HEK293T (cell line): ENCODE measurements at regions not wholly inside any gene's neighbourhood (a gene's known extent, or its start where the extent isn't known, plus 50 kb on each side); places are given as distances from the start of the nearest gene placed in this dataset.

Experiments used
- FOXK2 ChIP-seq: fragments of 450-650 bp; IDR thresholded peaks from 2 replicates; pipeline ENCODE4 v1.6.1; 2016; ENCODE audit warnings: mild to moderate bottlenecking
- SUZ12 ChIP-seq: fragments of 450-650 bp; IDR thresholded peaks from 2 replicates; pipeline ENCODE4 v1.6.1; 2016; ENCODE audit warnings: mild to moderate bottlenecking
- TF ChIP-seq, protein P1 (sequence below): fragments of 450-650 bp; IDR thresholded peaks from 2 replicates; pipeline ENCODE4 v1.6.1; 2016

GRCh38 chr3:151592287-151592686 is 131.4 kb upstream of the IGSF10 start:
- TF ChIP-seq, protein P1, sequence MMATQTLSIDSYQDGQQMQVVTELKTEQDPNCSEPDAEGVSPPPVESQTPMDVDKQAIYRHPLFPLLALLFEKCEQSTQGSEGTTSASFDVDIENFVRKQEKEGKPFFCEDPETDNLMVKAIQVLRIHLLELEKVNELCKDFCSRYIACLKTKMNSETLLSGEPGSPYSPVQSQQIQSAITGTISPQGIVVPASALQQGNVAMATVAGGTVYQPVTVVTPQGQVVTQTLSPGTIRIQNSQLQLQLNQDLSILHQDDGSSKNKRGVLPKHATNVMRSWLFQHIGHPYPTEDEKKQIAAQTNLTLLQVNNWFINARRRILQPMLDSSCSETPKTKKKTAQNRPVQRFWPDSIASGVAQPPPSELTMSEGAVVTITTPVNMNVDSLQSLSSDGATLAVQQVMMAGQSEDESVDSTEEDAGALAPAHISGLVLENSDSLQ: no peak
- TF ChIP-seq SUZ12 (no peak), FOXK2 (no peak)
